ENCODE measurements at regions not wholly inside any gene's neighbourhood (a gene's known extent, or its start where the extent isn't known, plus 50 kb on each side); places are given as distances from the start of the nearest gene placed in this dataset.

DNA sequence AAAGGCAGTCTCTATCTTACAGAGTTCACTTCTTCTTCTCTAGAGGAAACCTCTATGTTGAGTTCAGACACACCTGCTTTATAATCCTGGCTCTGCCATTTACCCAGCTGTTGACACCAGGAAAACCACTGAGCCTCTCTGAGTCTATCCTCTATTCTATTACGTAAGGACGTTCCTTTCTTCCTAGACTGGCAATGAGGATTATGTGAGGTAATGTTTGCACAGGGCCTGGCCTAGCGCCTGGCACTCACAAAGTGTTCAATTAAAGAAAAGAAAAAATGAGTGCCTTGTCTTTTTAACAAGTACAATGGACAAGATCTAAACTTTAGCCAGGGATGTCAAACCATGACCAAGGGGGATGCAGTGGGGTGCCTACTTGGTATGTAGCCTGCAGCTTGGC lies 641.9 kb upstream of the TBX3 start:
- no peak overlapping the region for H3K4me3 ChIP-seq (replicated peaks in 1 of 2; ENCODE audit: low read depth in 2 of 2, low read length in 2 of 2)
- no peak for DNase-seq (ENCODE audit: low read depth in 2 of 2)
- TF ChIP-seq, protein P1, sequence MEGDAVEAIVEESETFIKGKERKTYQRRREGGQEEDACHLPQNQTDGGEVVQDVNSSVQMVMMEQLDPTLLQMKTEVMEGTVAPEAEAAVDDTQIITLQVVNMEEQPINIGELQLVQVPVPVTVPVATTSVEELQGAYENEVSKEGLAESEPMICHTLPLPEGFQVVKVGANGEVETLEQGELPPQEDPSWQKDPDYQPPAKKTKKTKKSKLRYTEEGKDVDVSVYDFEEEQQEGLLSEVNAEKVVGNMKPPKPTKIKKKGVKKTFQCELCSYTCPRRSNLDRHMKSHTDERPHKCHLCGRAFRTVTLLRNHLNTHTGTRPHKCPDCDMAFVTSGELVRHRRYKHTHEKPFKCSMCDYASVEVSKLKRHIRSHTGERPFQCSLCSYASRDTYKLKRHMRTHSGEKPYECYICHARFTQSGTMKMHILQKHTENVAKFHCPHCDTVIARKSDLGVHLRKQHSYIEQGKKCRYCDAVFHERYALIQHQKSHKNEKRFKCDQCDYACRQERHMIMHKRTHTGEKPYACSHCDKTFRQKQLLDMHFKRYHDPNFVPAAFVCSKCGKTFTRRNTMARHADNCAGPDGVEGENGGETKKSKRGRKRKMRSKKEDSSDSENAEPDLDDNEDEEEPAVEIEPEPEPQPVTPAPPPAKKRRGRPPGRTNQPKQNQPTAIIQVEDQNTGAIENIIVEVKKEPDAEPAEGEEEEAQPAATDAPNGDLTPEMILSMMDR (IDR thresholded peaks at IDR 0.05; ENCODE audit: low read depth, low read length): no peak

DNA sequence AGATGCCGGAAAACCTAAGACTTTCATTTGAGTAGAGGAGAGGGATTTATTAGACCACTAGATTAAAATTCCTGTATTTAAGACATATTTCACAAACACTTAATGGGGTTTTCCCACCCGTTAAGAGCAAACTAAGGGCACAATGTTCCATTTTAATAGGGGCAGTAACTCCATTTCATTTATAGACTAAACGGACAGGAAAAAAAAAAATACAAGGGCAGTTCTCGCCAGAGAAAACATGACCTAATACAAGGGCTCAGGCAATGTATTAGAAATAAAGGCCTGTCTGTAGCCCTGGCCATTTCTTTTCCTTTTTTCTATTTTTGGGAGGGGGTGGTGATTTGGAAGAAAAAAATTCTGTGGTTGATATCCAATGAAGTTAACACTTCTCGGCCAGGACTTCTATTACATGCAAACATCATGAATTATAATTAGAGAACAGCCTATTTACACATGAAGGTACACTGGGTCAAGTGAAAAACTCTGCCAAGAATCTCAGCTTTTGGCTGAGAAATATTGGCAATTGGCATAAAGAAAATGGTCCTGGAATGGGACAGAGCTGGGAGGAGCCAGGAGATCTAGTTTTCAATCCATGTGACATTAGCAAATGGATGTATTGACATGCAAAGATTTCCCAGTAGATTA lies 641.1 kb upstream of the TBX3 start:
- DNase-seq (ENCODE audit: low read depth in 2 of 2): no peak
- TF ChIP-seq, protein P1 (IDR thresholded peaks at IDR 0.05; ENCODE audit: low read depth, low read length): no peak
- no peak overlapping the region for H3K4me3 ChIP-seq (replicated peaks in 1 of 2; ENCODE audit: low read depth in 2 of 2, low read length in 2 of 2)

DNA sequence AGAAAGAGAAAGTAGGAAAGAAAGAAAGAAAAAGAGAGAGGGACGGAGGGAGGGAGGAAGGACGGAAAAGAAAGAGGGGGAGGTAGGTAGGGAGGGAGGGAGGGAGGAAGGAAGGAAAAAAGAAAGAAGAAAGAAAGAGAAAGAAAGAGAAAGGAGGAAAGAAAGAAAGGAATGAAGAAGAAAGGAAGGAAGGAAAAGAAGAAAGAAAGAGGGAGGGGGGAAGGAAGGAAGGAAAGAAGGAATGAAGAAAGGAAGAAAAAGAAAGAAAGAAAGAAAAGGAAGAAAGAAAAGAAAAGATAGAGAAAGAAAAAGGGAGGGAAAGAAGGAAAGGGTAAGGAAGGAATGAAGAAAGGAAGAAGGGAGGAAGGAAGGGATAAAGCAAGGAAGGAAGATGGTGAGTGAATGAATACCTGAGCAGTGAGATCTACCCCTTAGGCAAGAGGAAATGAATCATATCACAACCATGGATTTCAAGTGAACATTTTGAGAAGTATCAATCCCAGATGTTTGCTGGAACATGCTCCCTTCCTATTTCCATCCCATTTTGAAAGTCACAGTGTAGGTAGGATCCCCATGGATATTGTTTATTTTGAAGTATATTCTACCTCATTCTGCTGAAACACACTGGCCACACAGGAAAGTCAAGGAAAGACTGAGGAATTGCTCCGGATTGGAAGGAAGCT lies 639.4 kb upstream of the TBX3 start:
- TF ChIP-seq, protein P1 (IDR thresholded peaks at IDR 0.05; ENCODE audit: low read depth, low read length): no peak
- peak in 1 of 2 donors; percentile 69 for DNase-seq (ENCODE audit: low read depth in 2 of 2)
- no peak overlapping the region for H3K4me3 ChIP-seq (replicated peaks in 1 of 2; ENCODE audit: low read depth in 2 of 2, low read length in 2 of 2)

DNA sequence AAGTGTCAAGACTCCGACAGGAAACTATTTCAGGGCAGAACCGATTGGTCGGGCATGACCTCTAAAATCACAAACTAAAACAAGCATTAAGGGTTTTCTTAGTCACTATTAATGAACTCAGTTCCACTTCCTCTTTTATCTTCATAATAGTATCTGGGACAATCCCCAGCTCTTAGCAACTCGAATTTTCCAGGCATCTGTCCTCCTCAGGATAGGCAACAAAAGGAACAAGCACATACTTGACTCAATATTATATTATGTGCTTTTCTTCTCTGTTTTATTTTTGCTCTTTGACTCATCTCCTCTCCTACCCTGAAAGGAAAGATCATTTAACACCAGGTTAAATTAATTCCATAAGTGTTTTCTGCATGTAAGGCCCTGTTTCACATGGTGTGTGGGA lies 638.3 kb upstream of the TBX3 start:
- H3K4me3 ChIP-seq (replicated peaks in 1 of 2; ENCODE audit: low read depth in 2 of 2, low read length in 2 of 2): no peak overlapping the region
- DNase-seq (ENCODE audit: low read depth in 2 of 2): peak; percentile 29 to 75
- TF ChIP-seq, protein P1 (IDR thresholded peaks at IDR 0.05; ENCODE audit: low read depth, low read length): no peak

DNA sequence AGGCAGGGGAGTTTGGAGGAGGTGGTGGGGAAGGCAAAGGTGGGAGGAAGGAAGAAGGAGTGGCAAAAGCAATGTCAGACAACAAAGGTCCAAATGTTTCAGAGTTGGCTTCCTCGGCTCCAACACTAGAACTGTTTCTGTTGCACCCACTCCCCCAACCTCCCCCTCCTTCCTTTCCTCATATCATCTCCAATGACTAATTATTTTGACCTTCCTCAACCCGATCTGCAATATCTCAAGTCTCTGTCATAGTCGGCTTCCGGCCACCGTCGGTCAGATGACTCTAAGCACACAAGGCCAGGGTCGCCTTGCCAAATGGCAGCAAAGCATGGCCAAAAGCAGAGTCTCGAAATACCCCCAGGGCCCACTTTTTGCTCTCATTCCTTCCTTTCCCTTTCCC lies 637.0 kb upstream of the TBX3 start:
- DNase-seq (ENCODE audit: low read depth in 2 of 2): peak in 1 of 2 donors; percentile 13
- TF ChIP-seq, protein P1 (IDR thresholded peaks at IDR 0.05; ENCODE audit: low read depth, low read length): no peak
- H3K4me3 ChIP-seq (replicated peaks in 1 of 2; ENCODE audit: low read depth in 2 of 2, low read length in 2 of 2): no peak overlapping the region

DNA sequence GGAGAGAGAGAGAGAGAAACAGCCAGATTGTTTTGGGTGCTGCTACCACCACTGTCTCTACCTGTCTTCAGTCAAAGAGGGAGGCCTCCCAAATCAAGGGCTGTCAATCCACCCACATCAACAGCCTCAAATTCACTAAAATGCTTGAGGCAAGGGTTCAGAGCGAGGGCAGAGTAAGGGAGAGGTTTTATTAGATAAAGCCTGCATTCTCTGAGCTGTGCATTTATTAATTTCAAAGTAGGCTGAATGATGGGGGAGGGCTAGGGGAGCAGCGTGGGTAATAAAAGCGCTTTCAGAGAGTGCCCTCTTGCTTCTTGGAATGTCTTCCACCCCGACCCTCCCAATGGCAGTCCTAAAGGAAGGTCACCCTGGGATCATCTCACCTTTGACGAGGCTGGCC lies 636.5 kb upstream of the TBX3 start:
- DNase-seq (ENCODE audit: low read depth in 2 of 2): no peak
- TF ChIP-seq, protein P1 (IDR thresholded peaks at IDR 0.05; ENCODE audit: low read depth, low read length): no peak
- H3K4me3 ChIP-seq (replicated peaks in 1 of 2; ENCODE audit: low read depth in 2 of 2, low read length in 2 of 2): no peak overlapping the region
